IMR-90 (cell line): ENCODE measurements at regions not wholly inside any gene's neighbourhood (a gene's known extent, or its start where the extent isn't known, plus 50 kb on each side); places are given as distances from the start of the nearest gene placed in this dataset.
"Not testable (repeated sequence)": the region's sequence is repeated elsewhere in the genome, so short reads cannot be mapped to it uniquely, and the experiment has no call there.

Experiments used
- ATAC-seq: fragments of 200-7000 bp; cut with Tn5 transposase; 2 replicates; pipeline ENCODE4 v1.9.1; 2020; ENCODE audit warnings: low read depth, mild to moderate bottlenecking, moderate library complexity
- BruUV-seq: library from RNA; stranded (reverse); fragments of 400-500 nt; replicated peaks from 2 replicates; lab custom pipeline; 2021; lab: Mats Ljungman, UMichigan
- CTCF ChIA-PET: fragments of 300-600 bp; formaldehyde crosslinking; extraction: SDS; loops from one replicate; lab custom pipeline; 2021; ENCODE audit warnings: antibody characterized with exemption; lab: Yijun Ruan, JAX
- POLR2A ChIA-PET: fragments of 300-600 bp; sonication (Branson Sonifier 250); formaldehyde crosslinking; loops from one replicate; lab custom pipeline; 2022; ENCODE audit warnings: antibody characterized with exemption; ENCODE audit not compliant: unreplicated experiment; lab: Charles Lee
- DNase-seq: peaks from one replicate; pipeline ENCODE4 v3.0.0; 2013
- H2AFZ ChIP-seq: replicated peaks from 2 replicates; pipeline ENCODE3; 2013; ENCODE audit warnings: low read length, mild to moderate bottlenecking; ENCODE audit not compliant: poor library complexity
- H2AK5ac ChIP-seq: 2 replicates; pipeline ENCODE4 v1.6.1; 2013; ENCODE audit warnings: low read depth, low read length, inconsistent platforms
- H2AK9ac ChIP-seq: replicated peaks from 2 replicates; pipeline ENCODE3; 2013; ENCODE audit warnings: mild to moderate bottlenecking, low read depth, low read length, moderate library complexity; ENCODE audit not compliant: poor library complexity
- H2BK120ac ChIP-seq: 2 replicates; pipeline ENCODE4 v1.6.1; 2013; ENCODE audit warnings: low read depth, low read length, inconsistent platforms
- H2BK15ac ChIP-seq: 3 replicates; pipeline ENCODE4 v1.6.1; 2013; ENCODE audit warnings: low read depth, low read length, inconsistent platforms
- H2BK20ac ChIP-seq: 2 replicates; pipeline ENCODE4 v1.6.1; 2013; ENCODE audit warnings: low read depth, mild to moderate bottlenecking, inconsistent platforms, low read length, moderate library complexity
- H2BK5ac ChIP-seq: 2 replicates; pipeline ENCODE4 v1.6.1; 2013; ENCODE audit warnings: mild to moderate bottlenecking, low read depth, low read length, inconsistent platforms; ENCODE audit not compliant: poor library complexity, severe bottlenecking
- H3K14ac ChIP-seq: replicated peaks from 2 replicates; pipeline ENCODE4 v1.6.1; 2013; ENCODE audit warnings: low read depth, low read length, inconsistent platforms
- H3K18ac ChIP-seq: 2 replicates; pipeline ENCODE4 v1.6.1; 2013; ENCODE audit warnings: low read depth, low read length, control low read depth
- H3K23ac ChIP-seq: 2 replicates; pipeline ENCODE4 v1.6.1; 2013; ENCODE audit warnings: low read depth, low read length, inconsistent platforms
- H3K27ac ChIP-seq: 2 replicates; pipeline ENCODE4 v1.5.1; 2013; ENCODE audit warnings: mild to moderate bottlenecking, control low read depth, low read length; ENCODE audit not compliant: insufficient read depth
- H3K27me3 ChIP-seq: 2 replicates; pipeline ENCODE4 v1.6.1; 2013; ENCODE audit warnings: low read length; ENCODE audit not compliant: control insufficient read depth, insufficient read depth
- H3K36me3 ChIP-seq: 2 replicates; pipeline ENCODE4 v1.6.1; 2013; ENCODE audit warnings: low read length, mixed read lengths; ENCODE audit not compliant: control insufficient read depth, insufficient read depth
- H3K4ac ChIP-seq: 2 replicates; pipeline ENCODE4 v1.6.1; 2013; ENCODE audit warnings: low read depth, low read length, inconsistent platforms
- H3K4me1 ChIP-seq: 2 replicates; pipeline ENCODE4 v1.6.1; 2013; ENCODE audit warnings: low read length, mixed read lengths; ENCODE audit not compliant: control insufficient read depth, insufficient read depth
- H3K4me2 ChIP-seq: 2 replicates; pipeline ENCODE4 v1.6.1; 2013; ENCODE audit warnings: low read depth, mild to moderate bottlenecking, control low read depth, low read length, moderate library complexity
- H3K4me3 ChIP-seq: 2 replicates; pipeline ENCODE4 v1.5.1; 2013; ENCODE audit warnings: low read depth, mild to moderate bottlenecking, control low read depth, low read length, moderate library complexity; ENCODE audit not compliant: insufficient read depth
- H3K56ac ChIP-seq: 2 replicates; pipeline ENCODE4 v1.6.1; 2013; ENCODE audit warnings: low read length, inconsistent platforms; ENCODE audit not compliant: insufficient read depth; ENCODE audit errors: extremely low read depth
- H3K79me1 ChIP-seq, 2 experiments: 2 replicates each; pipeline ENCODE4 v1.6.1; 2013; ENCODE audit warnings: low read length in 2 of 2, inconsistent platforms in 1 of 2, low read depth in 1 of 2
- H3K9ac ChIP-seq: 2 replicates; pipeline ENCODE4 v1.6.1; 2013; ENCODE audit warnings: low read depth, low read length, control low read depth
- H3K9me1 ChIP-seq: 2 replicates; pipeline ENCODE4 v1.6.1; 2013; ENCODE audit warnings: low read length, inconsistent platforms; ENCODE audit not compliant: insufficient read depth
- H3K9me3 ChIP-seq: 2 replicates; pipeline ENCODE4 v1.6.1; 2013; ENCODE audit warnings: low read length; ENCODE audit not compliant: control insufficient read depth, insufficient read depth
- H4K20me1 ChIP-seq: 2 replicates; pipeline ENCODE4 v1.6.1; 2013; ENCODE audit warnings: low read length, inconsistent platforms; ENCODE audit not compliant: insufficient read depth
- H4K5ac ChIP-seq: 2 replicates; pipeline ENCODE4 v1.6.1; 2013; ENCODE audit warnings: mild to moderate bottlenecking, low read depth, low read length, control low read depth
- H4K8ac ChIP-seq, 2 experiments: 2 replicates each; pipeline ENCODE4 v1.6.1; 2013; ENCODE audit warnings: low read depth in 2 of 2, low read length in 2 of 2, control low read depth in 1 of 2, inconsistent platforms in 1 of 2
- H4K91ac ChIP-seq: 2 replicates; pipeline ENCODE4 v1.6.1; 2013; ENCODE audit warnings: low read depth, low read length, inconsistent platforms; ENCODE audit not compliant: insufficient read depth
- WGBS, 2 experiments: methylation state at CpG; one replicate each; pipeline versions ENCODE4 v1.1.5 to v1.1.7; 2013; ENCODE audit warnings: missing lambda C conversion rate in 2 of 2; ENCODE audit not compliant: insufficient read length in 1 of 2; ENCODE audit errors: extremely low coverage in 2 of 2; 5-methylcytosine and 5-hydroxymethylcytosine counted together
- dilution Hi-C: fragments of 300-500 bp; cut with HindIII; formaldehyde crosslinking; loops from one replicate; pipeline ENCODE4 v1.14.3; 2018; ENCODE audit warnings: low sequenced_read_pairs; ENCODE audit not compliant: unreplicated experiment
- in situ Hi-C: fragments of 300-500 bp; cut with MboI; formaldehyde crosslinking; loops from 3 replicates; pipeline ENCODE4 v1.14.3; 2019; ENCODE audit warnings: low sequenced_read_pairs, inconsistent platforms, mixed read lengths
- intact Hi-C: fragments of 100-400 bp; cut with micrococcal nuclease; formaldehyde crosslinking; loops from 2 replicates; pipeline ENCODE4 v1.10.0; 2022

DNA sequence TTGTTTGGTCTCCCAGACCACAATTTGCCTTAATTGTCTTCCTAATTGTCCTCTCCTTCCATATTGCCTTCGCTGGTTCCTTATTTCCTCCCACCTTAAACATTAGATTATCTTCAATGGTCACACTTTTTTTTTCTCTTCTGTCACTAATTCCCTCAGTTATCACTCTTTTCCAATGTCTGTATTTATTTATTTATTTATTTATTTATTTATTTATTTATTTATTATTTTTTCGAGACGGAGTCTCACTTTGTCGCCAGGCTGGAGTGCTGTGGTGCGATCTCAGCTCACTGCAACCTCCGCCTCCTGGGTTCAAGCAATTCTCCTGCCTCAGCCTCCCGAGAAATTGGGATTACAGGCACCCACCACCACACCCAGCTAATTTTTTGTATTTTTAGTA is 426.8 kb downstream of the ARL4A start:
- H3K27ac ChIP-seq, ATAC-seq: not testable (repeated sequence)
- intact Hi-C loops = loop anchor here (10.0 kb wide), 1 partner anchor 229 kb away; no protein-coding TSS in a partner anchor

More for the DNA sequence above, 426.8 kb downstream of the ARL4A start:
- H3K27me3 ChIP-seq, BruUV-seq, H3K18ac ChIP-seq, H3K36me3 ChIP-seq, H4K8ac ChIP-seq, H3K14ac ChIP-seq, H2AFZ ChIP-seq, H4K5ac ChIP-seq, H3K9ac ChIP-seq, H2BK15ac ChIP-seq, H3K4me2 ChIP-seq, H2BK20ac ChIP-seq, H2BK120ac ChIP-seq, H3K4me3 ChIP-seq, POLR2A ChIA-PET, H3K4ac ChIP-seq, H3K4me1 ChIP-seq, H2AK5ac ChIP-seq, DNase-seq, dilution Hi-C loops, H4K20me1 ChIP-seq, H3K9me3 ChIP-seq, H4K91ac ChIP-seq, H3K23ac ChIP-seq, H2BK5ac ChIP-seq, H3K79me1 ChIP-seq, H3K56ac ChIP-seq, H2AK9ac ChIP-seq, H3K9me1 ChIP-seq: not testable (repeated sequence)
- in situ Hi-C loops = loop anchor here (25.0 kb wide), 1 partner anchor 427 kb away; the partner anchor contains the start of gene ARL4A
- 90% methylated on average over 2 of the region's 7 CpGs; no CpG with 5 or more reads in 1 of the 2 experiments for WGBS, 2 experiments
- CTCF ChIA-PET = interaction anchor here (5.0 kb wide), 1 partner anchor 427 kb away, joined by 27 read pairs; the partner anchor contains the start of gene ARL4A
